Uterus (tissue), 2 donors: ENCODE measurements at regions not wholly inside any gene's neighbourhood (a gene's known extent, or its start where the extent isn't known, plus 50 kb on each side); places are given as distances from the start of the nearest gene placed in this dataset.

ENCODE experiments used
- POLR2A ChIP-seq, 2 donors: fragments of 450-650 bp; IDR thresholded peaks; one replicate each; pipeline ENCODE4 v1.6.1; 2016; ENCODE audit warnings: antibody characterized with exemption in 2 of 2, mild to moderate bottlenecking in 1 of 2, moderate library complexity in 1 of 2
- TF ChIP-seq, protein P1 (sequence below), 4 experiments: fragments of 200-600 bp in 2 of 4; fragments of 450-650 bp in 2 of 4; sonication (generic) in 2 of 4; IDR thresholded peaks; one replicate each; pipeline ENCODE4 v1.5.1; 2016 to 2019; ENCODE audit warnings: antibody characterized with exemption in 4 of 4, mild to moderate bottlenecking in 2 of 4, moderate library complexity in 1 of 4

DNA sequence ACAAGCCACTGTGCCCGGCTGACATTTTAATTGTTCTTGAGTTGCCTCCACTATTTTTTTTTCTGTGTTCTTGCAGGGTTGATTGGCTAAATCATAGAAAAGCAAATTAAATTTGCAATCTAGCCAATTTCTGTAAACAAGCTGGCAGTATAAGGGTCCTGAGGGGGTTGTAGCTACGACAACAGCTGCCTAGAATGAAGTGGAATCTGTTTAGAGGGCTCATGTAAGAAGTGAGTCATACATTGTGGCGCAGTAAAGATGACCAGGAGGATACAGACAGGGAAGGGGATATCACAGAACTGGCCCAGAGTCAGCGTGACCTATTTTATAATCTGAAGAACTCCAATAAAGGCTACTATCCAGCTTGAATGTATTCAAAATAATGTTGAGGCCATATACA, 82.2 kb upstream of the TLE1 start:
- TF ChIP-seq, protein P1, sequence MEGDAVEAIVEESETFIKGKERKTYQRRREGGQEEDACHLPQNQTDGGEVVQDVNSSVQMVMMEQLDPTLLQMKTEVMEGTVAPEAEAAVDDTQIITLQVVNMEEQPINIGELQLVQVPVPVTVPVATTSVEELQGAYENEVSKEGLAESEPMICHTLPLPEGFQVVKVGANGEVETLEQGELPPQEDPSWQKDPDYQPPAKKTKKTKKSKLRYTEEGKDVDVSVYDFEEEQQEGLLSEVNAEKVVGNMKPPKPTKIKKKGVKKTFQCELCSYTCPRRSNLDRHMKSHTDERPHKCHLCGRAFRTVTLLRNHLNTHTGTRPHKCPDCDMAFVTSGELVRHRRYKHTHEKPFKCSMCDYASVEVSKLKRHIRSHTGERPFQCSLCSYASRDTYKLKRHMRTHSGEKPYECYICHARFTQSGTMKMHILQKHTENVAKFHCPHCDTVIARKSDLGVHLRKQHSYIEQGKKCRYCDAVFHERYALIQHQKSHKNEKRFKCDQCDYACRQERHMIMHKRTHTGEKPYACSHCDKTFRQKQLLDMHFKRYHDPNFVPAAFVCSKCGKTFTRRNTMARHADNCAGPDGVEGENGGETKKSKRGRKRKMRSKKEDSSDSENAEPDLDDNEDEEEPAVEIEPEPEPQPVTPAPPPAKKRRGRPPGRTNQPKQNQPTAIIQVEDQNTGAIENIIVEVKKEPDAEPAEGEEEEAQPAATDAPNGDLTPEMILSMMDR (IDR thresholded peaks at IDR 0.05) = no peak
- TF ChIP-seq POLR2A (IDR thresholded peaks at IDR 0.05) = no peak
